DND-41 (cell line): ENCODE measurements at regions not wholly inside any gene's neighbourhood (a gene's known extent, or its start where the extent isn't known, plus 50 kb on each side); places are given as distances from the start of the nearest gene placed in this dataset.

ENCODE experiments used
- CTCF ChIP-seq: IDR thresholded peaks from 2 replicates; pipeline ENCODE4 v1.5.1; 2012; ENCODE audit warnings: borderline replicate concordance, low read length, moderate library complexity, mild to moderate bottlenecking; ENCODE audit not compliant: poor library complexity, severe bottlenecking; ENCODE audit errors: extremely low read depth
- EZH2 ChIP-seq: IDR thresholded peaks from 3 replicates; pipeline ENCODE4 v1.6.1; 2012; ENCODE audit warnings: borderline replicate concordance, low read depth, mild to moderate bottlenecking, moderate library complexity, low read length, inconsistent platforms; ENCODE audit not compliant: severe bottlenecking

GRCh38 chr9:107779731-107780130, 290.2 kb upstream of the KLF4 start:
- TF ChIP-seq CTCF (no peak), EZH2 (no peak)
